Calu3 (cell line): ENCODE measurements at regions not wholly inside any gene's neighbourhood (a gene's known extent, or its start where the extent isn't known, plus 50 kb on each side); places are given as distances from the start of the nearest gene placed in this dataset.
"Not testable (repeated sequence)": the region's sequence is repeated elsewhere in the genome, so short reads cannot be mapped to it uniquely, and the experiment has no call there.

ENCODE experiments used
- BruUV-seq: library from RNA; stranded (reverse); fragments of 400-500 nt; replicated peaks from 2 replicates; lab custom pipeline; 2021; lab: Mats Ljungman, UMichigan
- CTCF ChIA-PET: fragments of 300-600 bp; sonication (Branson Sonifier 250); formaldehyde crosslinking; loops from one replicate; lab custom pipeline; 2022; ENCODE audit warnings: antibody characterized with exemption; lab: Charles Lee
- DNase-seq: peaks from one replicate; pipeline ENCODE4 v3.0.0; 2022
- H3K27ac Mint-ChIP-seq: one replicate; pipeline ENCODE4 v1.8.0; 2022; ENCODE audit warnings: mixed read lengths; ENCODE audit not compliant: unreplicated experiment
- H3K27me3 Mint-ChIP-seq: one replicate; pipeline ENCODE4 v1.8.0; 2022; ENCODE audit warnings: mixed read lengths; ENCODE audit not compliant: unreplicated experiment
- H3K36me3 Mint-ChIP-seq: one replicate; pipeline ENCODE4 v1.8.0; 2022; ENCODE audit warnings: mild to moderate bottlenecking, moderate library complexity, mixed read lengths; ENCODE audit not compliant: insufficient read depth, unreplicated experiment
- H3K4me1 Mint-ChIP-seq: one replicate; pipeline ENCODE4 v1.8.0; 2022; ENCODE audit warnings: mild to moderate bottlenecking, low read depth, mixed read lengths; ENCODE audit not compliant: unreplicated experiment
- H3K4me3 Mint-ChIP-seq: one replicate; pipeline ENCODE4 v1.8.0; 2022; ENCODE audit warnings: mild to moderate bottlenecking, low read depth, moderate library complexity, mixed read lengths; ENCODE audit not compliant: unreplicated experiment
- H3K9me3 Mint-ChIP-seq: one replicate; pipeline ENCODE4 v1.8.0; 2022; ENCODE audit warnings: low read depth, mixed read lengths; ENCODE audit not compliant: unreplicated experiment
- intact Hi-C: fragments of 100-400 bp; cut with micrococcal nuclease; formaldehyde crosslinking; loops from one replicate; pipeline ENCODE4 v1.10.0; 2022; ENCODE audit not compliant: unreplicated experiment
- TF ChIP-seq, protein P1 (sequence below): fragments of 200-600 bp; IDR thresholded peaks from one replicate; pipeline ENCODE4 v1.8.0; 2022; ENCODE audit warnings: antibody characterized with exemption; ENCODE audit not compliant: unreplicated experiment

DNA sequence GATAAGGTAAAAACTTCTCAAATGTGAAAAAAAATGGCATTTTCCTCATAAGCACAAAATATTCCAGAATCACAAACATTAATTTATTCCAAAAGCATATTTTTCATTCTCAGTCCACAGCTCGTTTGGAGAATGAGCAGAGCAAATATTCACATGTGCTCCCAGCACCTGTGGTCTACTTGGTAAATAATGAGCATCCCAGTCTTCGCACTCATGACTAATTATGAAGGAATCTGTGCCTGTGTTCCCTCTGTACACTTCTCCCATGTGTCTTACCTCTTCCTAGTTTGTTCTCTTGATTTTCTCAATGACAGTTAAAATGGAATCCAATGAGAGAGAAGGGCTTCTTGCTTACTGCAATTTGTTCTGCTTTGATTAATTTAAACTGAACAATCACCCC lies 671.0 kb upstream of the SOX11 start:
- Mint-ChIP-seq H3K4me3 (no peak overlapping the region), H3K27me3 (no peaks in the 10 kb centered on the region)
- no peak for DNase-seq

DNA sequence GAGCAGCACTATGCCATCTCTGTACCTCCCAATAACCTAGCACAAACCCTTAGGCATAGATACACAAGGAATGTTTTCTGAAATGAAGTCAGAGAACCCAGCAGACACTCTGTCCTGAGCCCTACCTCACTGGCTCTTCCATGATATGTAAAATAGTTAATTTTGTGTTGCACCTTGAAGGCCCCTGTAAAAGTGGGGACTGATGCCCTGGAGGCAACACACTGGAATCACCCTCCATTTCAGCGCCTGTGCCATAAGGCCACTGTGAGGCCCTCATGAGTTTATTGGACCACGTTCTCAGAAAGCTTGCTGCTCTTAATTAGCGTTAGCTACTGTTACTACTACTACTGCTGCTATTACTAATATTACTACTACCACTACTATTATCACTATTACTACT lies 670.1 kb upstream of the SOX11 start:
- TF ChIP-seq, protein P1, sequence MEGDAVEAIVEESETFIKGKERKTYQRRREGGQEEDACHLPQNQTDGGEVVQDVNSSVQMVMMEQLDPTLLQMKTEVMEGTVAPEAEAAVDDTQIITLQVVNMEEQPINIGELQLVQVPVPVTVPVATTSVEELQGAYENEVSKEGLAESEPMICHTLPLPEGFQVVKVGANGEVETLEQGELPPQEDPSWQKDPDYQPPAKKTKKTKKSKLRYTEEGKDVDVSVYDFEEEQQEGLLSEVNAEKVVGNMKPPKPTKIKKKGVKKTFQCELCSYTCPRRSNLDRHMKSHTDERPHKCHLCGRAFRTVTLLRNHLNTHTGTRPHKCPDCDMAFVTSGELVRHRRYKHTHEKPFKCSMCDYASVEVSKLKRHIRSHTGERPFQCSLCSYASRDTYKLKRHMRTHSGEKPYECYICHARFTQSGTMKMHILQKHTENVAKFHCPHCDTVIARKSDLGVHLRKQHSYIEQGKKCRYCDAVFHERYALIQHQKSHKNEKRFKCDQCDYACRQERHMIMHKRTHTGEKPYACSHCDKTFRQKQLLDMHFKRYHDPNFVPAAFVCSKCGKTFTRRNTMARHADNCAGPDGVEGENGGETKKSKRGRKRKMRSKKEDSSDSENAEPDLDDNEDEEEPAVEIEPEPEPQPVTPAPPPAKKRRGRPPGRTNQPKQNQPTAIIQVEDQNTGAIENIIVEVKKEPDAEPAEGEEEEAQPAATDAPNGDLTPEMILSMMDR = no peak
- DNase-seq = no peak
- intact Hi-C loops = no loop called here
- BruUV-seq = no TSS peak
- no peaks in the 10 kb centered on the region for H3K36me3 Mint-ChIP-seq
- H3K27ac Mint-ChIP-seq = no peak overlapping the region
- CTCF ChIA-PET = no interaction called here
- H3K27me3 Mint-ChIP-seq = no peaks in the 10 kb centered on the region
- H3K9me3 Mint-ChIP-seq = peaks cover 26% of the 10 kb centered on the region
- no peak overlapping the region for H3K4me3 Mint-ChIP-seq
- no peaks in the 10 kb centered on the region for H3K4me1 Mint-ChIP-seq

More for the DNA sequence above, 671.0 kb upstream of the SOX11 start:
- H3K4me1 Mint-ChIP-seq = no peaks in the 10 kb centered on the region
- TF ChIP-seq, protein P1 = no peak
- CTCF ChIA-PET = no interaction called here
- H3K27ac Mint-ChIP-seq = no peak overlapping the region
- H3K9me3 Mint-ChIP-seq = peaks cover 21% of the 10 kb centered on the region
- no TSS peak for BruUV-seq
- H3K36me3 Mint-ChIP-seq = no peaks in the 10 kb centered on the region
- intact Hi-C loops = no loop called here

DNA sequence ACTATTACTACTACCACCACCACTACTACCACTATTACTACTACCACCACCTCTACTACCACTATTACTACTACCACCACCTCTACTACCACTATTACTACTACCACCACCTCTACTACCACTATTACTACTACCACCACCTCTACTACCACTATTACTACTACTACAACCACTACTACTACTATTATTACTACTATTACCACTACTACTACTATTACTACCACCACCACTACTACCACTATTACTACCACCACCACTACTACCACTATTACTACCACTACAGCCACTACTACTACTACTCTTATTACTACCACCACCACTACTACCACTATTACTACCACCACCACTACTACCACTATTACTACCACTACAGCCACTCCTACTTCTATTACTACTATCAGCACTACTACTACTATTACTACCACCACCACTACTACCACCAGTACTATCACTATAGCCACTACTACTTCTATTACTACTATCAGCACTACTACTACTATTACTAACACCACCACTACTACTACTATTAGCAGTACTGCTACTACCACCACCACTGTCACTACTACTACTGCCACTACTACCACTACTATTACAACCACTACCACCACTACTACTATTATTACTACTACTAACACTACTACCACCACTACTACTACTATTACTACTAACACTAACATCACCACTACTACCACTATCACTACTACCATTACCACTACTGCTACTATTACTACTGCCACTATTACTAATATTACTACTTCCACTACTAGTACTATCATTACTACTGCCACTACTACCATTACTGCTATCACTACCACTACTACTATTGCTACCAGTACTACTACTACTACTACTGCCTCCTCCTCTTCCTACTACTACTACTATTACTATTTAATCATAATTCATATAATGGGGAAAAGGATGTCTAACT lies 669.2 kb upstream of the SOX11 start:
- intact Hi-C loops, DNase-seq, H3K4me1 Mint-ChIP-seq, H3K36me3 Mint-ChIP-seq, H3K27me3 Mint-ChIP-seq, BruUV-seq, H3K4me3 Mint-ChIP-seq, H3K27ac Mint-ChIP-seq, CTCF ChIA-PET: not testable (repeated sequence)
- peaks cover 23% of the 10 kb centered on the region for H3K9me3 Mint-ChIP-seq

DNA sequence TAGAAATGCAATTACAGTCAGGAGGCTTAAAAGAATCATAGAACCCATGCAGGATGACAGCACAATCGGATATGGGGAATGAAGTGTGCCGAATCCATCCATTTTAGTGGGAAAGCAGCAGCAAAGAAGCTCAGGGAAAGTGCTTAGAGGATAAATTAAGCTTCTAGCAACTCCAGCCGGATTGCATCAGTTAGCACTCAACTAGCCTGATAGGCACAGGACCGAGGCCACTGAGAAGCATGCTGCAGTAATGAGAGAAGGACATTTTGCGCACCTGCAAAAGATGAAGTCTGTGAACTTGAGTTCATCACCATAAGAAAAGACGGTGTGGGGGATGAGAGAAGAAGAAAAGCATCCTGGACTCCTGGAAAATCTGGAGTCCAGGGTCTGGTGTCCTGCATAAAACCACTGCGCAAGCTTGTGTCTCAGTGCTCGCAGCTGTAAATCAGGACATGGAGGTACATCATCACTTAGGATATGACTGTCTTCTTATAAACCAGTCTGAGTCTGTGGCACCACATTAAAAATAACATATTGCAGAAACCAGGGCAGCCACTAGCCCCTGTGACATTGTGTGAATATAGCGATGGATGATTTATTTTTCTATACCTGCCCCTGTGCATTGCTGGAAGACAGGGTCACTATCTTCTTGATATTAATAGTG lies 665.5 kb upstream of the SOX11 start:
- intact Hi-C loops = no loop called here
- CTCF ChIA-PET = no interaction called here
- no peak overlapping the region for H3K27ac Mint-ChIP-seq
- no peak overlapping the region for H3K4me3 Mint-ChIP-seq
- H3K36me3 Mint-ChIP-seq = no peaks in the 10 kb centered on the region
- no peak for DNase-seq
- no TSS peak for BruUV-seq
- TF ChIP-seq, protein P1 = no peak
- H3K9me3 Mint-ChIP-seq = peaks cover 27% of the 10 kb centered on the region
- H3K27me3 Mint-ChIP-seq = no peaks in the 10 kb centered on the region
- H3K4me1 Mint-ChIP-seq = no peaks in the 10 kb centered on the region
